ENCODE measurements at regions not wholly inside any gene's neighbourhood (a gene's known extent, or its start where the extent isn't known, plus 50 kb on each side); places are given as distances from the start of the nearest gene placed in this dataset.

GRCh38 chr12:63036216-63036973 lies 101.4 kb upstream of the PPM1H start:
- Histone ChIP-seq H3K9ac (ENCODE audit: low read length) (no peak overlapping the region), H3F3A (ENCODE audit: insufficient read depth, low read length, poor library complexity, severe bottlenecking) (no peaks in the 10 kb centered on the region), H3K4me3 (ENCODE audit: low read length) (no peak overlapping the region), H4K20me1 (ENCODE audit: insufficient read depth) (no peaks in the 10 kb centered on the region), H3K27ac (ENCODE audit: low read length) (no peak overlapping the region), H3K36me3 (ENCODE audit: insufficient read depth, low read length) (no peaks in the 10 kb centered on the region), H3K9me3 (ENCODE audit: low read length) (no peaks in the 10 kb centered on the region), H2AFZ (ENCODE audit: low read depth, low read length) (no peak overlapping the region), H3K79me2 (replicated peaks; ENCODE audit: insufficient read depth, low read length) (no peaks in the 10 kb centered on the region), H3K9me2 (ENCODE audit: insufficient read depth, low read length) (no peaks in the 10 kb centered on the region), H3K4me2 (ENCODE audit: low read length) (no peak overlapping the region), H3K27me3 (ENCODE audit: insufficient read depth, low read depth, low read length) (no peaks in the 10 kb centered on the region)
- TF ChIP-seq CTCF (IDR thresholded peaks at IDR 0.05; ENCODE audit: poor library complexity, severe bottlenecking), result no peak
- TF ChIP-seq EP300 (conservative IDR thresholded peaks at IDR 0.05; ENCODE audit: poor library complexity, severe bottlenecking), result no peak
- no peak for TF ChIP-seq MXI1 (conservative IDR thresholded peaks at IDR 0.05; ENCODE audit: poor library complexity, severe bottlenecking)
- no peak for TF ChIP-seq SMC3 (conservative IDR thresholded peaks at IDR 0.05; ENCODE audit: poor library complexity)
- no peak for TF ChIP-seq RAD21 (conservative IDR thresholded peaks at IDR 0.05)
- TF ChIP-seq POLR2AphosphoS5 (IDR thresholded peaks at IDR 0.05), result no peak
- no peak for TF ChIP-seq REST (IDR thresholded peaks at IDR 0.05; ENCODE audit: borderline replicate concordance)
- no peak for TF ChIP-seq TAF1 (IDR thresholded peaks at IDR 0.05; ENCODE audit: low read depth)
- no peak for TF ChIP-seq EZH2 (IDR thresholded peaks at IDR 0.05; ENCODE audit: borderline replicate concordance, insufficient read depth, low read length, poor library complexity, severe bottlenecking)

- Histone ChIP-seq H3K36me3 (ENCODE audit: insufficient read depth, low read length) (no peaks in the 10 kb centered on the region), H3K4me3 (ENCODE audit: low read length) (no peak overlapping the region), H3K4me2 (ENCODE audit: low read length) (no peak overlapping the region), H2AFZ (ENCODE audit: low read depth, low read length) (no peak overlapping the region), H3K9me2 (ENCODE audit: insufficient read depth, low read length) (no peaks in the 10 kb centered on the region), H3K27me3 (ENCODE audit: insufficient read depth, low read depth, low read length) (no peaks in the 10 kb centered on the region), H3F3A (ENCODE audit: insufficient read depth, low read length, poor library complexity, severe bottlenecking) (no peaks in the 10 kb centered on the region), H3K9ac (ENCODE audit: low read length) (no peak overlapping the region), H3K79me2 (replicated peaks; ENCODE audit: insufficient read depth, low read length) (no peaks in the 10 kb centered on the region), H3K27ac (ENCODE audit: low read length) (no peak overlapping the region), H3K9me3 (ENCODE audit: low read length) (no peaks in the 10 kb centered on the region), H4K20me1 (ENCODE audit: insufficient read depth) (no peaks in the 10 kb centered on the region)
- TF ChIP-seq TAF1 (IDR thresholded peaks at IDR 0.05; ENCODE audit: low read depth) (no peak), EZH2 (IDR thresholded peaks at IDR 0.05; ENCODE audit: borderline replicate concordance, insufficient read depth, low read length, poor library complexity, severe bottlenecking) (no peak), EP300 (conservative IDR thresholded peaks at IDR 0.05; ENCODE audit: poor library complexity, severe bottlenecking) (no peak), MXI1 (conservative IDR thresholded peaks at IDR 0.05; ENCODE audit: poor library complexity, severe bottlenecking) (no peak), REST (IDR thresholded peaks at IDR 0.05; ENCODE audit: borderline replicate concordance) (no peak), SMC3 (conservative IDR thresholded peaks at IDR 0.05; ENCODE audit: poor library complexity) (no peak)
These were observed 99.7 kb upstream of the PPM1H start for GRCh38 chr12:63034601-63035000.
